ENCODE measurements at regions not wholly inside any gene's neighbourhood (a gene's known extent, or its start where the extent isn't known, plus 50 kb on each side); places are given as distances from the start of the nearest gene placed in this dataset.
"Not testable (repeated sequence)": the region's sequence is repeated elsewhere in the genome, so short reads cannot be mapped to it uniquely, and the experiment has no call there.

DNA sequence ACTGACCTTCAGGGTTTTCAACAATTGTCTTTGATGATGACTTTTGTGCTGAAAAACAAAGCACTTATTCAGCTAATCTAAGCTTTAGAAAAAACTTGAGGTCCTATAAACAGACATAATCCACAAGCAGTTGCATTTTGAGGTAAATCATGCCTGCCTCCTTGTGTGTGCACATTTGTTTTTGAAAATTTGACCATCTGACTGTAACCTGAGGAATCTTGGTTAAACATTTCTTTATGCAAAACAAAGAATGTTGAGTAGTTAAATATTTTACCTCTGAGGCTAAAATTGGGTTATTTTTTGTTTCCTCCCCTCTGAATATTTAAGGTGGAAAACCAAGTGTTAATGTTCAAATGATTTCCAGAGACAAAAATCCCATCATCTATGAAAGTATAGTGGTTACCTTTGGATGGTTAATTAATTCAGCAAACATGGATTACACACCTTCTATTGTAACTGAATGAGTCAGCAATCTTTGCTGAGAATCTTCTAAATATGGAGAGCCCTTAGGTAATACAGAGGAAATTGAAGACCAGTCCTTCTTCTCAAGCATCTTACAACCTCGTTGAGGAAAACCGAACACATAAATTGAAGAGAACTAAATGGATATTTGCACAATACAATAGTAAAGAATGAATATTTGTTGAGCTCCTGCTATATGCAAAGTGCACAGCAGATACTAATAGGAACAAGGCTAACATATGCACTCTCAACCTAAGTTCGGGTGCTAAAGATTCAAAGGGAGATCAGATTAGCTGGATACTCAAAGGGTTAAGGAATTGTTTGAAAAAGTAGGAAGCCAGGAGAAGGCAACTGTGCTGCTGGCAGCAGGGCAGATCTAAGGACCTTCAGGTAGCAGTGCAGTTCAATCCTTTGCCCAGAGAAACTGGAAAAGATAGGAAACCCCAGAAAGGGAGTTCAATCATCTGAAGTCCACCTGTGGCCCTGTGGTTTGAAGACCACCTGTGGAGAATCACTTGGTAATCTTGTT lies 115.2 kb downstream of the BMP4 start:
- no peaks in the 10 kb centered on the region for H3K27me3 ChIP-seq (ENCODE audit: insufficient read depth, low read length)
- H3K4me1 ChIP-seq (ENCODE audit: insufficient read depth, low read length), result no peaks in the 10 kb centered on the region
- no peak overlapping the region for H3K4me3 ChIP-seq (ENCODE audit: low read length)
- no peak overlapping the region for H3K9ac ChIP-seq (ENCODE audit: low read depth, low read length)
- H3K9me3 ChIP-seq (ENCODE audit: insufficient read depth, low read depth, low read length), result 0 out of 2 replicates have a peak, but pooled peaks cover 6% of the 10 kb centered on the region
- no peaks in the 10 kb centered on the region for H3K36me3 ChIP-seq (ENCODE audit: insufficient read depth, low read length)
- 89% methylated on average over 2 of the region's 3 CpGs for WGBS
- no peak overlapping the region for H3K27ac ChIP-seq (ENCODE audit: low read depth, low read length)

GRCh38 chr14:53840444-53840843 lies 116.2 kb downstream of the BMP4 start:
- Histone ChIP-seq H3K27ac (ENCODE audit: low read depth, low read length) (no peak overlapping the region), H3K4me1 (ENCODE audit: insufficient read depth, low read length) (no peaks in the 10 kb centered on the region), H3K4me3 (ENCODE audit: low read length) (no peak overlapping the region), H3K9ac (ENCODE audit: low read depth, low read length) (no peak overlapping the region), H3K27me3 (ENCODE audit: insufficient read depth, low read length) (no peaks in the 10 kb centered on the region), H3K36me3 (ENCODE audit: insufficient read depth, low read length) (no peaks in the 10 kb centered on the region), H3K9me3 (ENCODE audit: insufficient read depth, low read depth, low read length) (0 out of 2 replicates have a peak, but pooled peaks cover 6% of the 10 kb centered on the region)
- 86% methylated on average over 2 of the region's 2 CpGs for WGBS

- no peaks in the 10 kb centered on the region for H3K27me3 ChIP-seq (ENCODE audit: insufficient read depth, low read length)
- no peaks in the 10 kb centered on the region for H3K36me3 ChIP-seq (ENCODE audit: insufficient read depth, low read length)
- H3K9me3 ChIP-seq (ENCODE audit: insufficient read depth, low read depth, low read length), result 0 out of 2 replicates have a peak, but pooled peaks cover 6% of the 10 kb centered on the region
- H3K27ac ChIP-seq (ENCODE audit: low read depth, low read length), result no peak overlapping the region
- H3K4me3 ChIP-seq (ENCODE audit: low read length), result no peak overlapping the region
- WGBS, result 92% methylated on average over 4 of the region's 4 CpGs
- no peak overlapping the region for H3K9ac ChIP-seq (ENCODE audit: low read depth, low read length)
- H3K4me1 ChIP-seq (ENCODE audit: insufficient read depth, low read length), result no peaks in the 10 kb centered on the region
Measured at GRCh38 chr14:53838374-53838773, 118.3 kb downstream of the BMP4 start.

DNA sequence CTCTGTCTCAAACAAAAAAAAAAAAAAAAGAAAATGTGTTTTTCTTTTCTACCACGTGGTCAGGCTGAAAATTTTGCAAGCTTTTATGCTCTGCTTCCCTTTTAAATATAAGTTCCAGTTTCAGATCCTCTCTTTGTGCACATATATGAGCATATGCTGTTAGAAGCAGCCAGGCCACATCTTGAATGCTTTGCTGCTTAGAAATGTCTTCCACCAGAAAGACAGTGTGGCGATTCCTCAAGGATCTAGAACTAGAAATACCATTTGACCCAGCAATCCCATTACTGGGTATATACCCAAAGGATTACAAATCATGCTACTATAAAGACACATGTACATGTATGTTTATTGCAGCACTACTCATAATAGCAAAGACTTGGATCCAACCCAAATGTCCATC lies 119.0 kb downstream of the BMP4 start:
- H3K4me1 ChIP-seq (ENCODE audit: insufficient read depth, low read length); H3K9ac ChIP-seq (ENCODE audit: low read depth, low read length); H3K4me3 ChIP-seq (ENCODE audit: low read length); H3K27me3 ChIP-seq (ENCODE audit: insufficient read depth, low read length); H3K36me3 ChIP-seq (ENCODE audit: insufficient read depth, low read length); H3K27ac ChIP-seq (ENCODE audit: low read depth, low read length); H3K9me3 ChIP-seq (ENCODE audit: insufficient read depth, low read depth, low read length): not testable (repeated sequence)
- WGBS, result 91% methylated on average over 2 of the region's 2 CpGs

GRCh38 chr14:53836551-53836950 lies 120.1 kb downstream of the BMP4 start:
- Histone ChIP-seq H3K9me3 (ENCODE audit: insufficient read depth, low read depth, low read length) (0 out of 2 replicates have a peak, but pooled peaks cover 6% of the 10 kb centered on the region), H3K9ac (ENCODE audit: low read depth, low read length) (no peak overlapping the region), H3K27ac (ENCODE audit: low read depth, low read length) (no peak overlapping the region), H3K36me3 (ENCODE audit: insufficient read depth, low read length) (no peaks in the 10 kb centered on the region), H3K4me3 (ENCODE audit: low read length) (no peak overlapping the region), H3K27me3 (ENCODE audit: insufficient read depth, low read length) (no peaks in the 10 kb centered on the region), H3K4me1 (ENCODE audit: insufficient read depth, low read length) (no peaks in the 10 kb centered on the region)
- WGBS, result 98% methylated on average over 2 of the region's 2 CpGs

DNA sequence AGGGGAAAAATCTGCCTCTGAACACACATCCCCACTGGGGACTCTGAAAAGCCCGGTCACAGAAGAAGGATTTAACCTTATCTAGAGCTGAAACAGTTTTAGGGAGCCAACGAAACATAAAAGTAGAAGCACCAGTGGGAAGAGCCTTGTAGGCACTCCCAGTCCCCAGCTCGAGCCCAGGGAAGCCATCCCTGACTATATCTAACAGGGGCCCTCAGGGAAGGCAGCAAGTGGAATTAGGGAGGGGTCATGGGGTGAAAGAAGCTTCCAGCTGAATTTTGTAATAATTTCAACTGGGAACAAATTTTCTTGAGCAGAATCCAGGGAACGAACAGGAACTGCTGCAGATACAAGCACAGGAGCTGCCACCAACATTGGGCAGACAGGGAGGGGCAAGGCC lies 127.8 kb downstream of the BMP4 start:
- Histone ChIP-seq H3K9me3 (ENCODE audit: insufficient read depth, low read depth, low read length) (no peaks in the 10 kb centered on the region), H3K4me3 (ENCODE audit: low read length) (no peak overlapping the region), H3K9ac (ENCODE audit: low read depth, low read length) (no peak overlapping the region), H3K36me3 (ENCODE audit: insufficient read depth, low read length) (no peaks in the 10 kb centered on the region), H3K27ac (ENCODE audit: low read depth, low read length) (no peak overlapping the region), H3K27me3 (ENCODE audit: insufficient read depth, low read length) (no peaks in the 10 kb centered on the region), H3K4me1 (ENCODE audit: insufficient read depth, low read length) (no peaks in the 10 kb centered on the region)
- WGBS, result 67% methylated on average over 4 of the region's 4 CpGs

GRCh38 chr14:53824061-53824460 lies 132.6 kb downstream of the BMP4 start:
- Histone ChIP-seq H3K27ac (ENCODE audit: low read depth, low read length) (no peak overlapping the region), H3K9me3 (ENCODE audit: insufficient read depth, low read depth, low read length) (no peaks in the 10 kb centered on the region), H3K27me3 (ENCODE audit: insufficient read depth, low read length) (no peaks in the 10 kb centered on the region), H3K4me1 (ENCODE audit: insufficient read depth, low read length) (no peaks in the 10 kb centered on the region), H3K4me3 (ENCODE audit: low read length) (no peak overlapping the region), H3K9ac (ENCODE audit: low read depth, low read length) (no peak overlapping the region), H3K36me3 (ENCODE audit: insufficient read depth, low read length) (no peaks in the 10 kb centered on the region)
- WGBS, result 90% methylated on average over 1 of the region's 1 CpG

DNA sequence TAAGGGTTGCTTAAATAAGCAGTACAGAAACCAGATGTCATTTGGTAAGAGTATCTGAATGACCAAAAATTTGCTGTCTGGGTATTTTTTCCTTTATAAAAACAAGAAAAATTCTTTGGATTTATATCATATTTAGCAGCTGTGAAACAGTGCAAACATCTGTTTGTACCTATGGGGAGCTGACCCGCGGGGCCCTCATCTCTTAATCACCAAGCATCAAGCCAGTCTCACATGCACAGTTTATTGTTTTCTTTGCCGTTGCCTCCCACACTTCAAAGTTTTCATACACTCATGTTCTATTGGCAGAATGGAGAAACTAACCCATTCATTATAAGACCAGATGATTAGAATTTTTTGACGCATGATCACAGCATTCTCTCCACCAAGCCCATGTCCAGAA lies 142.2 kb downstream of the BMP4 start:
- Histone ChIP-seq H3K9ac (ENCODE audit: low read depth, low read length) (no peak overlapping the region), H3K4me3 (ENCODE audit: low read length) (no peak overlapping the region), H3K36me3 (ENCODE audit: insufficient read depth, low read length) (no peaks in the 10 kb centered on the region), H3K9me3 (ENCODE audit: insufficient read depth, low read depth, low read length) (no peaks in the 10 kb centered on the region), H3K27ac (ENCODE audit: low read depth, low read length) (no peak overlapping the region), H3K27me3 (ENCODE audit: insufficient read depth, low read length) (no peaks in the 10 kb centered on the region), H3K4me1 (ENCODE audit: insufficient read depth, low read length) (no peaks in the 10 kb centered on the region)
- 83% methylated on average over 4 of the region's 4 CpGs for WGBS

- no peak overlapping the region for H3K9ac ChIP-seq (ENCODE audit: low read depth, low read length)
- no peak overlapping the region for H3K27ac ChIP-seq (ENCODE audit: low read depth, low read length)
- WGBS, result 88% methylated on average over 7 of the region's 7 CpGs
- H3K4me3 ChIP-seq (ENCODE audit: low read length), result no peak overlapping the region
- no peaks in the 10 kb centered on the region for H3K36me3 ChIP-seq (ENCODE audit: insufficient read depth, low read length)
- H3K4me1 ChIP-seq (ENCODE audit: insufficient read depth, low read length), result no peaks in the 10 kb centered on the region
- no peaks in the 10 kb centered on the region for H3K27me3 ChIP-seq (ENCODE audit: insufficient read depth, low read length)
- H3K9me3 ChIP-seq (ENCODE audit: insufficient read depth, low read depth, low read length), result no peaks in the 10 kb centered on the region
Measured at GRCh38 chr14:53810221-53810620, 146.4 kb downstream of the BMP4 start.

DNA sequence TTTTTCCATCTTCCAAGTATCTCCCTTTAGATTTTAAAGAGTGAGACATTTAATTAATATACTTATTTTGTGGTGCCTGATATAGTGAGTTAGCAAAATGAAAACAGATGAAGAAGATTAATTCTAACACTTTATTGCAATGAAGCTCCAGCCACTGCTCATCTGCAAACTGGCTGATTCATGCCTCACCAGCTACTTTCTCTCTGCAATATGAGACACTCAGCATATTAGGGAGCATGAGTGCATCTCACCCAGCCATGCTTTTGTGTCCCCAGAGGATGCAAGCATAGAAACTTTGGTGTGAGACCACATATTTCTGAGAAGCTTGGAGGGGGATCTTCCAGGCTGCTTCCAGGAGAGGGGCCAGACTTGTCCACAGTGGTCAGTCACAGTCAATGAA lies 148.6 kb downstream of the BMP4 start:
- Histone ChIP-seq H3K27ac (ENCODE audit: low read depth, low read length) (no peak overlapping the region), H3K36me3 (ENCODE audit: insufficient read depth, low read length) (no peaks in the 10 kb centered on the region)

DNA sequence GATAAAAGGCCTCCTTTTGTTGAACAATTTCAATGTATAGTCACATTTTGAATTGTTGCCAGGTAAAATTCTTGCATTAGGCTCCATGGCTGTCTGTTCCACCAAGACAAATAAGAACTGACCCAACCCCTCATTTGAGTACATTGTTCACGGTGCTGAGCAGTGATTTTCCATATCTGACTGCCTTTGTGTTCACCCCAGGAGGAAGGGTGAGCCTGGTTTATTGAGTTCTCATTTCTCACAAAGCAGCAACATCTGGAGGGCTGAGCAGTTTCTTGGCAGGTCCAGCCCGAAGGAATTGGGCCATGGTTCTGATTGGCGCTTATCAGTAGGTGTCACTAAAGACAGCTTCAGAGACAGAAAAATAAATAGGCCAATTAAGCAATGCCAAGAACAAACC lies 149.1 kb downstream of the BMP4 start:
- Histone ChIP-seq H3K9ac (ENCODE audit: low read depth, low read length) (no peak overlapping the region), H3K4me1 (ENCODE audit: insufficient read depth, low read length) (no peaks in the 10 kb centered on the region), H3K27ac (ENCODE audit: low read depth, low read length) (no peak overlapping the region), H3K27me3 (ENCODE audit: insufficient read depth, low read length) (no peaks in the 10 kb centered on the region), H3K9me3 (ENCODE audit: insufficient read depth, low read depth, low read length) (no peaks in the 10 kb centered on the region), H3K4me3 (ENCODE audit: low read length) (no peak overlapping the region), H3K36me3 (ENCODE audit: insufficient read depth, low read length) (no peaks in the 10 kb centered on the region)
- 96% methylated on average over 3 of the region's 3 CpGs for WGBS

More for the DNA sequence above, 148.6 kb downstream of the BMP4 start:
- Histone ChIP-seq H3K9ac (ENCODE audit: low read depth, low read length) (no peak overlapping the region), H3K4me3 (ENCODE audit: low read length) (no peak overlapping the region), H3K4me1 (ENCODE audit: insufficient read depth, low read length) (no peaks in the 10 kb centered on the region), H3K27me3 (ENCODE audit: insufficient read depth, low read length) (no peaks in the 10 kb centered on the region), H3K9me3 (ENCODE audit: insufficient read depth, low read depth, low read length) (no peaks in the 10 kb centered on the region)

Data from HUES64 (cell line).